ENCODE measurements at regions not wholly inside any gene's neighbourhood (a gene's known extent, or its start where the extent isn't known, plus 50 kb on each side); places are given as distances from the start of the nearest gene placed in this dataset.

DNA sequence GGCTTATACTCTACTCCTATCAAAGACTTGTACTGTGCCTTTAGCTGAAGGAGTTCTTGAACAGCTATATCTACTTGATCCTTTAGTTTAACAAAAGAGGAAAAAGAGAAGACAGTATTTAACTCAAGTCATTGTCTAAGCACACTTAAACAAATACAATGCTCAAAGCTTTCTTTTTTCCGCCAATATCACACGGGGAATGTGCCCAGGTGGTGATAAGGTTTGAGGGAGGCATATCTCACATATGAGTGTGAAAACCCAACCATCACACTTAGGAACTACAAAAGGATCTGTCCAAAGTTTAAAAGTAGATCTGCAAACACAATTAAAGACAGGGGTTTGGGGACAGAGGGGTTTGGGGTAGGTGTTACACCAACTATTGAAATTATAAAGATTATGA lies 59.0 kb upstream of the SLC30A10 start:
- TF ChIP-seq EZH2phosphoT487 (IDR thresholded peaks at IDR 0.05; ENCODE audit: low read depth, severe bottlenecking, unreplicated experiment) (no peak), EZH2 (IDR thresholded peaks at IDR 0.05; ENCODE audit: borderline replicate concordance) (no peak)
- TF ChIP-seq, protein P1, sequence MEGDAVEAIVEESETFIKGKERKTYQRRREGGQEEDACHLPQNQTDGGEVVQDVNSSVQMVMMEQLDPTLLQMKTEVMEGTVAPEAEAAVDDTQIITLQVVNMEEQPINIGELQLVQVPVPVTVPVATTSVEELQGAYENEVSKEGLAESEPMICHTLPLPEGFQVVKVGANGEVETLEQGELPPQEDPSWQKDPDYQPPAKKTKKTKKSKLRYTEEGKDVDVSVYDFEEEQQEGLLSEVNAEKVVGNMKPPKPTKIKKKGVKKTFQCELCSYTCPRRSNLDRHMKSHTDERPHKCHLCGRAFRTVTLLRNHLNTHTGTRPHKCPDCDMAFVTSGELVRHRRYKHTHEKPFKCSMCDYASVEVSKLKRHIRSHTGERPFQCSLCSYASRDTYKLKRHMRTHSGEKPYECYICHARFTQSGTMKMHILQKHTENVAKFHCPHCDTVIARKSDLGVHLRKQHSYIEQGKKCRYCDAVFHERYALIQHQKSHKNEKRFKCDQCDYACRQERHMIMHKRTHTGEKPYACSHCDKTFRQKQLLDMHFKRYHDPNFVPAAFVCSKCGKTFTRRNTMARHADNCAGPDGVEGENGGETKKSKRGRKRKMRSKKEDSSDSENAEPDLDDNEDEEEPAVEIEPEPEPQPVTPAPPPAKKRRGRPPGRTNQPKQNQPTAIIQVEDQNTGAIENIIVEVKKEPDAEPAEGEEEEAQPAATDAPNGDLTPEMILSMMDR (IDR thresholded peaks at IDR 0.05; ENCODE audit: poor library complexity), result no peak
- WGBS (ENCODE audit: low lambda C conversion rate, missing lambda C conversion rate), result 91% methylated on average over 2 of the region's 2 CpGs
- H2AFZ ChIP-seq, result no peak overlapping the region

DNA sequence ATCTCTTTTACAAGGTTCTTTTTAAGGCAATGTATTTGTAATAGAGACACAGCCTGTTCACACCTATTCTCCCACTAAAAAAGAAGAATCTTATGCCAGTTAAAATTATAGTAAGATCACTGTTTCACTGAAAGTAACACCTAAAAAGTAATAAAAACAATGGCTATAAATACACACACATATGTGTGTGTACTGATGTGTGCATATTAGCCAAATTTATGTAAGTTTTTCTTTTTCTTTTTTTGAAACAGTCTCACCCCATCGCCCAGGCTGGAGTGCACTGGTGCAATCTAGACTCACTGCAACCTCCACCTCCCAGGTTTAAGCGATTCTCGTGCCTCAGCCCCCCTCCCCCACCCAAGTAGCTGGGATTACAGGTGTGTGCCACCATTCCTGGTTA lies 56.8 kb upstream of the SLC30A10 start:
- Histone ChIP-seq H3K27me3 (no peaks in the 10 kb centered on the region), H3K36me3 (replicated peaks; ENCODE audit: insufficient read depth, low read depth) (no peaks in the 10 kb centered on the region), H3K4me1 (ENCODE audit: insufficient read depth) (no peaks in the 10 kb centered on the region), H3K4me3 (no peak overlapping the region), H3K9me3 (ENCODE audit: low read depth) (no peaks in the 10 kb centered on the region), H3K4me2 (no peak overlapping the region), H3K27ac (no peak overlapping the region), H4K20me1 (ENCODE audit: insufficient read depth, poor library complexity, severe bottlenecking) (no peaks in the 10 kb centered on the region), H3K79me2 (no peaks in the 10 kb centered on the region), H2AFZ (no peak overlapping the region), H3K9me2 (replicated peaks; ENCODE audit: insufficient read depth) (no peaks in the 10 kb centered on the region)
- TF ChIP-seq, protein P1 (IDR thresholded peaks at IDR 0.05; ENCODE audit: poor library complexity), result no peak
- no peak for TF ChIP-seq EZH2phosphoT487 (IDR thresholded peaks at IDR 0.05; ENCODE audit: low read depth, severe bottlenecking, unreplicated experiment)
- TF ChIP-seq EZH2 (IDR thresholded peaks at IDR 0.05; ENCODE audit: borderline replicate concordance), result no peak
- no peak for DNase-seq (ENCODE audit: low spot score)
- 95% methylated on average over 3 of the region's 3 CpGs for WGBS (ENCODE audit: low lambda C conversion rate, missing lambda C conversion rate)

More for the DNA sequence above, 59.0 kb upstream of the SLC30A10 start:
- no peak overlapping the region for H3K4me3 ChIP-seq
- H3K27ac ChIP-seq, result no peak overlapping the region
- H3K36me3 ChIP-seq (replicated peaks; ENCODE audit: insufficient read depth, low read depth), result no peaks in the 10 kb centered on the region
- no peaks in the 10 kb centered on the region for H4K20me1 ChIP-seq (ENCODE audit: insufficient read depth, poor library complexity, severe bottlenecking)
- DNase-seq (ENCODE audit: low spot score), result no peak
- no peaks in the 10 kb centered on the region for H3K27me3 ChIP-seq
- no peaks in the 10 kb centered on the region for H3K9me3 ChIP-seq (ENCODE audit: low read depth)
- no peak overlapping the region for H3K4me2 ChIP-seq
- peaks cover 6% of the 10 kb centered on the region for H3K4me1 ChIP-seq (ENCODE audit: insufficient read depth)
- no peaks in the 10 kb centered on the region for H3K9me2 ChIP-seq (replicated peaks; ENCODE audit: insufficient read depth)
- no peaks in the 10 kb centered on the region for H3K79me2 ChIP-seq
